Peyer's patch (tissue), 4 donors: ENCODE measurements at regions not wholly inside any gene's neighbourhood (a gene's known extent, or its start where the extent isn't known, plus 50 kb on each side); places are given as distances from the start of the nearest gene placed in this dataset.

ENCODE experiments used
- POLR2A ChIP-seq, 2 donors: fragments of 450-650 bp; IDR thresholded peaks; one replicate each; pipeline ENCODE4 v1.5.1; 2017; ENCODE audit warnings: antibody characterized with exemption in 2 of 2, mild to moderate bottlenecking in 2 of 2, moderate library complexity in 2 of 2
- TF ChIP-seq, protein P1 (sequence below), 6 experiments: fragments of 450-650 bp in 4 of 6; fragments of 200-600 bp in 2 of 6; sonication (generic) in 1 of 6; IDR thresholded peaks; one replicate each; pipeline ENCODE4 v1.5.1; 2017 to 2019; ENCODE audit warnings: antibody characterized with exemption in 6 of 6, mild to moderate bottlenecking in 3 of 6, moderate library complexity in 1 of 6

DNA sequence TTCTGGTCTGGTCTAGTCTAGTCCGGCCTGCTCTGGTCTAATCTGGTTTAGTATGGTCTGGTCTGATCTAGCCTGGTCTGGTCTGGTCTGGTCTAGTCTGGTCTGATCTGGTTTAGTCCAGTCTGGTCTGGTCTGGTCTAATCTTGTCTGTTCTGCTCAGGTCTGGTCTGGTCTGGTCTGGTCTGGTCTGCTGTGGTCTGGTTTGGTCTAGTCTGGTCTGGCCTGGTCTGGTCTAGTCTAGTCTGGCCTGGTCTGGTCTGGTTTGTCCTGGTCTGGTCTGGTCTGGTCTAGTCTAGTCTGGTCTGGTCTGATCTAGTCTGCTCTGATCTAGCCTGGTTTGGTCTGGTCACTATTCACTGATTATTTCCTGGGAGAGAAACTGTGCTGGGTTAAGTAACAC, 84.1 kb upstream of the PRR23E start:
- TF ChIP-seq, protein P1, sequence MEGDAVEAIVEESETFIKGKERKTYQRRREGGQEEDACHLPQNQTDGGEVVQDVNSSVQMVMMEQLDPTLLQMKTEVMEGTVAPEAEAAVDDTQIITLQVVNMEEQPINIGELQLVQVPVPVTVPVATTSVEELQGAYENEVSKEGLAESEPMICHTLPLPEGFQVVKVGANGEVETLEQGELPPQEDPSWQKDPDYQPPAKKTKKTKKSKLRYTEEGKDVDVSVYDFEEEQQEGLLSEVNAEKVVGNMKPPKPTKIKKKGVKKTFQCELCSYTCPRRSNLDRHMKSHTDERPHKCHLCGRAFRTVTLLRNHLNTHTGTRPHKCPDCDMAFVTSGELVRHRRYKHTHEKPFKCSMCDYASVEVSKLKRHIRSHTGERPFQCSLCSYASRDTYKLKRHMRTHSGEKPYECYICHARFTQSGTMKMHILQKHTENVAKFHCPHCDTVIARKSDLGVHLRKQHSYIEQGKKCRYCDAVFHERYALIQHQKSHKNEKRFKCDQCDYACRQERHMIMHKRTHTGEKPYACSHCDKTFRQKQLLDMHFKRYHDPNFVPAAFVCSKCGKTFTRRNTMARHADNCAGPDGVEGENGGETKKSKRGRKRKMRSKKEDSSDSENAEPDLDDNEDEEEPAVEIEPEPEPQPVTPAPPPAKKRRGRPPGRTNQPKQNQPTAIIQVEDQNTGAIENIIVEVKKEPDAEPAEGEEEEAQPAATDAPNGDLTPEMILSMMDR (IDR thresholded peaks at IDR 0.05), result no peak
- no peak for TF ChIP-seq POLR2A (IDR thresholded peaks at IDR 0.05)
